OCI-M1 (cell line): ENCODE measurements at regions not wholly inside any gene's neighbourhood (a gene's known extent, or its start where the extent isn't known, plus 50 kb on each side); places are given as distances from the start of the nearest gene placed in this dataset.
A peak's percentile ranks its signal among the peaks of the same experiment; 100 is the strongest.

ENCODE experiments used
- DNase-seq: peaks from one replicate; lab custom pipeline; 2025; lab: John Stamatoyannopoulos, UW

- DNase-seq, result no peak
Measured at GRCh38 chr12:19710811-19711793, 271.8 kb downstream of the AEBP2 start.

DNA sequence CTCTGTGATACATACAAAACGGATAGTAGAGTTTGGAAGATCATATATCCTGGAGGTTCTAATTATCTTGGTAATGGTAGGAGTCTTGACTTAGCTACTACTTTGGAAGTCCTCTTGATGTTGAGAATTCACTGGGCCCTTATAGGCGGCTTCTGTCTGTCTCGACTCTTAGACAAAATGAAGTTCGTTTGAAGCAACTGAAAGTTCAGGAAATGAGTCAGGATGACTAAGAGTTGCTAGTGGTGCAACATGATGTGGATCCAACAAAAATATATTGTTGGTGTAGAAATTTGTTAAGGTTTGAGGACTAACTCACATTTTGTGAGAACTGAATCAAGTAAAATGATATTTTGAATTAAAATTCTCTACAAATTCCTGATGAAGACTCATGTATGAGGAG, 272.7 kb downstream of the AEBP2 start:
- no peak for DNase-seq

DNA sequence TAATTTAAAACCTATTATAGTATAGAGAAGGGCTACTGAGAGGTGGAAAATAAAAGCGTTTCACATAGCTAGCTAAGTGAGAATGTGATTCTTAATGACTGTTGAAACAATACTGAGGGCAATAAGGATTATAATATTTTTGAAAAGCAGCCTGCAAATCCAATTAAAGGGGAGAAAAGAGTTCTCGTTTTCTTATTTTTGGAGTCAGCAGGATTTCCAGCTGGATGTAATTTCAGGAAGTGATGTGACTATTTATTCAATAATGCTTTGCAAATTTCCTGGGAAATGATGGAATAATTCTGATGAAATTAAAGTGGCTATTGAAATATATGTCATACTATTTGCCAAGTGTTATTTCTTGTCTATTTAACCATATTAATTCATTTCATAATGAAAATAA, 279.1 kb downstream of the AEBP2 start:
- DNase-seq, result no peak

DNA sequence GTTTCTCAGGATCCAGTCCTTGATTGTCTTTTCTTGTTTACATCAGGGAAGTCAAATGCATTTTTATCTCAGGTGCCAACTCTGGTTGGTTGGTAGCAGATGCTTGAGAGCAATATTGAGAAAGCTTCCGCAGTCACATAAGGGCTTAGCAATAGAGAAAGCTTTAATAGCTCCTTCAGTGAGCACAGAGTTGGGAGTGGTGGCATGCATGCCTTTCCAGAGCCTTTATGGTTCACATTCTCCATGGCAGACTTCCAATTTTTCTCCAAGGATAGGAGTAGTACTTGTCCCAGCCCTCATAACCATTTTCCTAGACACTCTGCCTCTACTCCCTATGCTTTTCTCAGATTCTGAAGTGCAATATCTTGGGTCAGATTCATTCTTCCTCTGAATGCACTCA, 280.4 kb downstream of the AEBP2 start:
- DNase-seq, result no peak

GRCh38 chr12:19726122-19726521, 286.8 kb downstream of the AEBP2 start:
- DNase-seq, result no peak

DNA sequence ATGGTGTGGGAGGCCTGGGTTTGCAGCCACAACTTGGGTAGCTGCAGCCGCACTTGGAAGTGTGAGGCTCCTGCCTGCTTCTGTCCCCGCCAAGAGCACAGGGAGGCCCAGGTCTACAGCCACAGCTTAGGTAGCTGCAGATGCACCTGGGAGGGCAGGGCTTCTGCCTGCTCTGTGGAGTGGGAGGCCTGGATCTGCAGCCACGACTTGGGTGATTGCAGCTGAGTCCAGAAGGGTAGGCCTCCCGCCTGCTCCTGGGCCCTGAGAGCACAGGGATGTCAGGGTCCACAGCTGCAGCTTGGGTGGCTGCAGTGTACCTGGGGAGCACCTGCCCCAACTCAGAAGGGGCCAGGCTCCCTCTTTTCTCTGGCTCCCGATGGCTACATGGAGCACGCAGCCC, 287.3 kb downstream of the AEBP2 start:
- DNase-seq, result no peak

- no peak for DNase-seq
Measured at GRCh38 chr12:19737019-19737418, 297.7 kb downstream of the AEBP2 start.

- DNase-seq, result peak; percentile 85
Measured at GRCh38 chr12:19739195-19739776, 300.0 kb downstream of the AEBP2 start.

- no peak for DNase-seq
Measured at GRCh38 chr12:19740472-19741131, 301.3 kb downstream of the AEBP2 start.

GRCh38 chr12:19741132-19741489, 301.8 kb downstream of the AEBP2 start:
- no peak for DNase-seq

DNA sequence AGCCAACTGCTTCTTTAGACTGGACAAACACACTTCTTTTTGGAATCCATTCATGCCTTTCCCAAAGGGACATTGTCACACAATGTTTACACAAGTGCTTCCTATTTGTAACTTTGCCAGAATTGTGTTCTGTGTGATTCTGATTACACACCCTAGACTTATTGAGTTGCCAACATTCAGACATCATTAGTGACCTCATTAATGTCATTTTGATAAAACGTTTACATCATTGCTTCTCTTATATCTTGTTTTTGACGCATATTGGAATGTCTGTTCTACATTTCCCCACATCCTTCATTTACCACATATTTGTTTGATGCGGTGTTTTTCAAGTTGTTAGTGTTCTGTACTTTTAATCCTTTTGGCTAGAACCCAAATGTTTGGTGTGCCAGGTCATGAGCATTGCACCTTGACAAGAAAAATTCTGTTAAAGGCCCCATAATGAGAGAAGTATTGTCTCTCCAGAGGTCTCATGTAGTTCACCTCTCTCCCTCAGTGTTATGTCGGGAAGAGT, 305.5 kb downstream of the AEBP2 start:
- DNase-seq, result no peak

GRCh38 chr12:19746471-19746870, 307.2 kb downstream of the AEBP2 start:
- DNase-seq, result no peak

GRCh38 chr12:19749906-19750574, 310.7 kb downstream of the AEBP2 start:
- DNase-seq, result no peak

DNA sequence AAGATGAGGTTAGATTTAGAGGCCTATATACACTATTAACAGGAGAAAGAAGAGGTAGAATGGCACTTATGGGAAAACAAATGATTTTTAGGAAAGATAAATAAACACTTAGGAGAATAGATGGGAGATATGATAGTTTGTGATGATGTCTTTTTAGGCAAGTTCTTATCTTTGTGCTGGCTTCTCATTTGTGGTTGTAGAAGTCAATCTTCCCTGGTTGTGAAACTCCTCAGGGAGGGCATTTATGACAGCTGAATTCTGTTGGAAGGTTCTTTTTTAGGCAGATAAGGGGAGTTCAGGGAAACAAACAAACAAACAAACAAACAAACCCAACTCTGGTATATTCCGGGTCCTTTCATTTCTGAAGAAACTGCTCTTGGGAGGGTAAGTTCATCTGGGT, 311.8 kb downstream of the AEBP2 start:
- no peak for DNase-seq

DNA sequence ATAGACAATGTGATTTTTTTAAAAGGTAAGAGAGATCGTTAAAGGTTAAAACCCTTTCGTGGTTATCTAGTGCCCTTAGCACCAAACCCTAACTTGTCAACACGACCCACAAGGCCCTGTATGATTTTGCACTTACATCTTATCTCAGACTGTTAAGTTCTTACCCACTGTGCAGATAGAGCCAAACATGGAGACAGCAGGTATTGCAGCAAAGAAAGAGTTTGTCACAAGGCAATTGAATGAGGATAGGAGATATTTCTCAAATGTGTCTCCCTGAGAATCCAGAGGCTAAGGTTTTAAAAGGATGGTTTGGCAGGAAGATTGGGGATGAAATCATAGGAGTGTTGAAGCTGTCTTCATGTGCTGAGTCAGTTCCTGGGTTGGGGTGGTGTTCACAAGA, 313.4 kb downstream of the AEBP2 start:
- no peak for DNase-seq

DNA sequence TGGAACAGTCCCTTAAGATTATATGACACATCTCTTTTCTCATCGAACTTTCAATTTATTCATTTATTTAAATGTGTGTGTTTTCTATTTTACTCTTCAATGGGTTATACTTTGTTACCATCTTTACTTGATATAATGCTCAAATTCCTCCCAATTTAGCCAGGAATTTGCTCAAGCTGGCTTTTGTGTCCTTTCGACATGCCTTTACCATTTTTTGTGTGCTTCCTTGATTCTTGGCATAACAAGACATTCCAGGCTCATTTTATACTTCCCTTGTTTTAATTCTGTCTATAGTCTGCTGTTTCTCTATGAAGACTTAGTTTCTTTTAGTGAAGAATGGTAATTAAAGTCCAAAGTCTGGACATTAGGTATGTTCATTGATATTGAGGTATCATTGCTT, 315.8 kb downstream of the AEBP2 start:
- no peak for DNase-seq

- DNase-seq, result peak; percentile 69
Measured at GRCh38 chr12:19757317-19757877, 318.1 kb downstream of the AEBP2 start.

DNA sequence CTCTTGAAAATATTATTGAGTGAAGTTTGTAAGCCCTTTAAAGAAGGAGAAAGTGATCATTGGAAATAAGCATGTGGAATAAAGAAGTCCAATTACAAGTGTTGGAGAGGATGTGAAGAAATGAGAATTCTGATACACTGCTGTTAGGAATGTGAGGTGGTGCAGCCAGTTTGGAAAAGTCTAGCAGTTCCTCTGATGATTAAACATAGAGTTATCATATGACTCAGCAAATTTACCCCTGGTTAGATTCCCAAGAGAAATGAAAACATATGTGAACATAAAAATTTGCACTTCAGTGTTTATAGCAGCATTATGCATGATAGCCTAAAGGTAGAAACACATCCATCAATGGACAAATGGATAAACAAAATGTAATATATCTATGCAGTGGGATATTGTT, 319.9 kb downstream of the AEBP2 start:
- peak; percentile 34 for DNase-seq

GRCh38 chr12:19760611-19761010, 321.3 kb downstream of the AEBP2 start:
- no peak for DNase-seq

- peak; percentile 84 for DNase-seq
Measured at GRCh38 chr12:19761463-19761862, 322.2 kb downstream of the AEBP2 start.

DNA sequence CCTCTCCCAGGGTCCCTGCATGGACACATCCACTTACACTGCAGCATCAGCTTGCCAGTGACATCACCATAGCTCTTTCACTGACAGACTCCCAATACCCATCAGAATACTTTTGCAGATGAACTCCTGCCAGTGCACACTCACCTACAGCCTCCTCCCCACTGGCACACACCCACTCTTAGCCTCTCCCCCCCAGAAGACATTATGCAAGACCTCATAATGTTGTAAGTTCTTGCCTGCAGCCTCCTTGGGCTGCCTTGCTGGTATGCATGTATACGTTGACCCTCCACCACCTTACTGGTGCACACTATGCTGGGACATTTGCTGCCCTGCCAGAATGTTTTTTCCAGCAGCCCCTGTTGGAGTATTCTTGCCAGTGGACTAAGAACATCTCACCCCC, 324.2 kb downstream of the AEBP2 start:
- DNase-seq, result no peak

- no peak for DNase-seq
Measured at GRCh38 chr12:19764408-19764807, 325.1 kb downstream of the AEBP2 start.
